ENCODE measurements at regions not wholly inside any gene's neighbourhood (a gene's known extent, or its start where the extent isn't known, plus 50 kb on each side); places are given as distances from the start of the nearest gene placed in this dataset.

DNA sequence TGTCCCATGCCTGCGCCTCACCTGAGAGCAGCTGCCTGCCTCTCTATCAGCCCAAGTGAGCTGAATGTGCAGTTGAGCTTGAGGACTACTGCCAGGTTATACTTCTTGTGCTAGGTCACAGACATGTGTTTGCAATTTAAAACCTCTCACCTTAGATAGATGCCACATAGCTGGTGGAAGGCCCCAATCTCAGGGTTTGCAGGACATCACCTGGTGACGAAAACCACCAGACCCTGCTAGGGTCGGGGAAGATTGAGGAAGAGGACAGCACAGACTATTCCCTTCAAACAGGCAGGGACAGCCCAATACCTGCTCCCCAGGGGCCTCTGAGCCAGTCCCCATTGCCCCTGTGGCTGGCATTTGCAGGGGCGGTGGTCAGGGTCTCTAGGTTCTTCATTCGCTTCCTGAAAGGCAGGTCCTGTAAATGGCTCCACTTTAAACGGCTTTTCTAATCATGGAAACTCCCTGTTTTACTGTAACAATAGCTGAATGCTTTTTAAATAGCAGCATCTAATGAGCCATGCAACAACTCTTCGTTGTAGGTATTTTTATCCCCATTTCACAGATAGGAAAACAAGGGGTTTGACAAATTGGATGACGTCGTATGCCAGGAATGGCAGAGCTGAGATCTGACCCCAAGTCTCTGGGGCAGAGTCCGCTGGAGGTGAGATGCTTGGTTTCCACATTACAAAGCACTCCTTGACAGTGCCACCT lies 80.1 kb downstream of the EMX2 start:
- no peak for TF ChIP-seq POLR2A (IDR thresholded peaks at IDR 0.05)
- TF ChIP-seq EP300 (IDR thresholded peaks at IDR 0.05): no peak
